GM19438 (cell line): ENCODE measurements at regions not wholly inside any gene's neighbourhood (a gene's known extent, or its start where the extent isn't known, plus 50 kb on each side); places are given as distances from the start of the nearest gene placed in this dataset.
A peak's percentile ranks its signal among the peaks of the same experiment; 100 is the strongest.

Experiments used
- ATAC-seq: cut with Tn5 transposase; IDR thresholded peaks from one replicate; pipeline ENCODE4 v1.9.1; 2021; ENCODE audit warnings: low read depth; ENCODE audit not compliant: unreplicated experiment

- peak; percentile 31 for ATAC-seq
Observed at GRCh38 chr6:113632220-113632864, 224.8 kb upstream of the MARCKS start.

GRCh38 chr6:113633638-113634037 is 223.5 kb upstream of the MARCKS start:
- no peak for ATAC-seq

- ATAC-seq, result peak; percentile 13
Observed at GRCh38 chr6:113634352-113635163, 222.6 kb upstream of the MARCKS start.

GRCh38 chr6:113635222-113635986 is 221.7 kb upstream of the MARCKS start:
- no peak for ATAC-seq

- ATAC-seq, result no peak
Observed at GRCh38 chr6:113636357-113636824, 220.8 kb upstream of the MARCKS start.

- no peak for ATAC-seq
Observed at GRCh38 chr6:113640051-113640450, 217.1 kb upstream of the MARCKS start.

- ATAC-seq, result no peak
Observed at GRCh38 chr6:113642001-113642713, 215.0 kb upstream of the MARCKS start.

- ATAC-seq, result peak; percentile 97
Observed at GRCh38 chr6:113642714-113643406, 214.3 kb upstream of the MARCKS start.

GRCh38 chr6:113643407-113643770 is 213.8 kb upstream of the MARCKS start:
- ATAC-seq, result no peak

- no peak for ATAC-seq
Observed at GRCh38 chr6:113644861-113645575, 212.1 kb upstream of the MARCKS start.

GRCh38 chr6:113645576-113645970 is 211.6 kb upstream of the MARCKS start:
- ATAC-seq, result no peak

GRCh38 chr6:113645986-113646385 is 211.2 kb upstream of the MARCKS start:
- no peak for ATAC-seq

- no peak for ATAC-seq
Observed at GRCh38 chr6:113646701-113647100, 210.4 kb upstream of the MARCKS start.

GRCh38 chr6:113647143-113647889 is 209.8 kb upstream of the MARCKS start:
- no peak for ATAC-seq

- no peak for ATAC-seq
Observed at GRCh38 chr6:113648698-113649097, 208.4 kb upstream of the MARCKS start.

GRCh38 chr6:113649276-113649675 is 207.9 kb upstream of the MARCKS start:
- ATAC-seq, result no peak

- ATAC-seq, result no peak
Observed at GRCh38 chr6:113649880-113650609, 207.1 kb upstream of the MARCKS start.

- no peak for ATAC-seq
Observed at GRCh38 chr6:113650610-113650979, 206.6 kb upstream of the MARCKS start.
